SK-N-SH treated with all-trans-retinoic acid at 6 μM for 48 hours (cell line): ENCODE measurements at regions not wholly inside any gene's neighbourhood (a gene's known extent, or its start where the extent isn't known, plus 50 kb on each side); places are given as distances from the start of the nearest gene placed in this dataset.

Experiments
- ATAC-seq: fragments of 200-7000 bp; cut with Tn5 transposase; 3 replicates; pipeline ENCODE4 v1.9.1; 2020; ENCODE audit warnings: mild to moderate bottlenecking, moderate library complexity
- ARNTL ChIP-seq: fragments of 450-650 bp; formaldehyde crosslinking; IDR thresholded peaks from 2 replicates; pipeline ENCODE4 v1.5.0; 2020; ENCODE audit warnings: low read depth, mild to moderate bottlenecking, moderate library complexity, borderline replicate concordance
- BACH2 ChIP-seq: fragments of 250-450 bp; sonication (Bioruptor Pico); IDR thresholded peaks from 2 replicates; pipeline ENCODE4 v1.9.0; 2021; ENCODE audit warnings: mild to moderate bottlenecking, borderline replicate concordance
- CSDC2 ChIP-seq: fragments of 250-450 bp; sonication (Bioruptor Pico); IDR thresholded peaks from 2 replicates; pipeline ENCODE4 v1.5.0; 2020; ENCODE audit warnings: mild to moderate bottlenecking, moderate library complexity
- ESRRG ChIP-seq: fragments of 250-450 bp; sonication (Bioruptor Pico); IDR thresholded peaks from 2 replicates; pipeline ENCODE4 v1.6.1; 2021; ENCODE audit warnings: mild to moderate bottlenecking
- GLIS3 ChIP-seq: fragments of 250-450 bp; sonication (Bioruptor Pico); IDR thresholded peaks from 2 replicates; pipeline ENCODE4 v1.5.0; 2020; ENCODE audit warnings: mild to moderate bottlenecking, moderate library complexity
- ISL1 ChIP-seq: fragments of 250-450 bp; sonication (Bioruptor Pico); IDR thresholded peaks from 2 replicates; pipeline ENCODE4 v2.1.2; 2022; ENCODE audit warnings: mild to moderate bottlenecking, moderate library complexity
- POU6F1 ChIP-seq: fragments of 250-450 bp; sonication (Bioruptor Pico); IDR thresholded peaks from 2 replicates; pipeline ENCODE4 v1.8.0; 2021; ENCODE audit warnings: low read depth, mild to moderate bottlenecking, moderate library complexity, borderline replicate concordance
- PPARA ChIP-seq: fragments of 250-450 bp; sonication (Bioruptor Pico); IDR thresholded peaks from 2 replicates; pipeline ENCODE4 v1.5.0; 2020; ENCODE audit warnings: mild to moderate bottlenecking, borderline replicate concordance
- RARB ChIP-seq: fragments of 250-450 bp; sonication (Bioruptor Pico); IDR thresholded peaks from 2 replicates; pipeline ENCODE4 v1.8.0; 2021; ENCODE audit warnings: mild to moderate bottlenecking, moderate library complexity
- SNAI2 ChIP-seq: fragments of 250-450 bp; sonication (Bioruptor Pico); IDR thresholded peaks from 2 replicates; pipeline ENCODE4 v1.5.0; 2020; ENCODE audit warnings: mild to moderate bottlenecking, moderate library complexity
- TCF4 ChIP-seq: fragments of 250-450 bp; sonication (Bioruptor Pico); IDR thresholded peaks from 2 replicates; pipeline ENCODE4 v1.8.0; 2021; ENCODE audit warnings: mild to moderate bottlenecking, moderate library complexity, borderline replicate concordance
- TOX ChIP-seq: fragments of 250-450 bp; sonication (Bioruptor Pico); IDR thresholded peaks from 2 replicates; pipeline ENCODE4 v1.8.0; 2021; ENCODE audit warnings: mild to moderate bottlenecking, moderate library complexity, borderline replicate concordance
- ZC3H10 ChIP-seq: fragments of 250-450 bp; sonication (Bioruptor Pico); IDR thresholded peaks from 2 replicates; pipeline ENCODE4 v1.5.1; 2021; ENCODE audit warnings: mild to moderate bottlenecking, moderate library complexity
- ZFP3 ChIP-seq: fragments of 250-450 bp; sonication (Bioruptor Pico); IDR thresholded peaks from 2 replicates; pipeline ENCODE4 v1.5.0; 2020; ENCODE audit warnings: mild to moderate bottlenecking, moderate library complexity
- ZFP30 ChIP-seq: fragments of 450-650 bp; formaldehyde crosslinking; IDR thresholded peaks from 2 replicates; pipeline ENCODE4 v1.5.0; 2022; ENCODE audit warnings: mild to moderate bottlenecking, moderate library complexity
- ZNF565 ChIP-seq: fragments of 450-650 bp; formaldehyde crosslinking; conservative IDR thresholded peaks from 2 replicates; pipeline ENCODE4 v1.5.0; 2020; ENCODE audit warnings: low read depth, mild to moderate bottlenecking, moderate library complexity
- ZNF70 ChIP-seq: fragments of 450-650 bp; formaldehyde crosslinking; IDR thresholded peaks from 2 replicates; pipeline ENCODE4 v1.5.0; 2020; ENCODE audit warnings: mild to moderate bottlenecking, moderate library complexity
- ZNF8 ChIP-seq: fragments of 450-650 bp; formaldehyde crosslinking; IDR thresholded peaks from 2 replicates; pipeline ENCODE4 v1.5.0; 2020; ENCODE audit warnings: mild to moderate bottlenecking, moderate library complexity
- TF ChIP-seq, protein P1 (sequence below): fragments of 250-450 bp; sonication (Bioruptor Pico); IDR thresholded peaks from 2 replicates; pipeline ENCODE4 v1.5.1; 2021; ENCODE audit warnings: mild to moderate bottlenecking, moderate library complexity
- TF ChIP-seq, protein P2 (sequence below): fragments of 250-450 bp; sonication (Bioruptor Pico); IDR thresholded peaks from 2 replicates; pipeline ENCODE4 v1.5.1; 2020; ENCODE audit warnings: low read depth, mild to moderate bottlenecking, moderate library complexity
- TF ChIP-seq, protein P3 (sequence below): fragments of 250-450 bp; sonication (Bioruptor Pico); IDR thresholded peaks from 2 replicates; pipeline ENCODE4 v1.5.0; 2020; ENCODE audit warnings: mild to moderate bottlenecking, moderate library complexity
- TF ChIP-seq, protein P4 (sequence below): fragments of 250-450 bp; sonication (Bioruptor Pico); IDR thresholded peaks from 2 replicates; pipeline ENCODE4 v1.8.0; 2020; ENCODE audit warnings: mild to moderate bottlenecking, moderate library complexity, borderline replicate concordance

DNA sequence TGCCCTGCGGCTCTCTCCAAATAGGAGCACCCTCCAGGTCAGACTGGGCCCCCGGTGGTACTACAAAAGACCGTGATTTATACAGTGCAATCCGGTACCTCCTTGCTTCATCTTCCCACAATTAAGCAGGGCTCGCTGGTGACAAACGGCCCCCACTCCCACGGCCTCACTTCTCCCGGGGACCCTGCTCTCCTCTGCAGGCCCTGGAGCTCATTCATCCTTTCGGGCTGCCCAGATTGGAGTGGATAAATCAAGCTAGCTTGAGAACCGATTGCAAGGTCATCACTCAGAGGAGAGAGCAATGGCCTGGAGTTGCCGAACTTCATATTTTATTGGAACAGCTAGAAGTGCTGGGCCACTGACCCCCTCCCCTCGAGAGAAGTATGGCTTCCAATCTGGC is 193.5 kb upstream of the IRX6 start:
- TF ChIP-seq, protein P1, sequence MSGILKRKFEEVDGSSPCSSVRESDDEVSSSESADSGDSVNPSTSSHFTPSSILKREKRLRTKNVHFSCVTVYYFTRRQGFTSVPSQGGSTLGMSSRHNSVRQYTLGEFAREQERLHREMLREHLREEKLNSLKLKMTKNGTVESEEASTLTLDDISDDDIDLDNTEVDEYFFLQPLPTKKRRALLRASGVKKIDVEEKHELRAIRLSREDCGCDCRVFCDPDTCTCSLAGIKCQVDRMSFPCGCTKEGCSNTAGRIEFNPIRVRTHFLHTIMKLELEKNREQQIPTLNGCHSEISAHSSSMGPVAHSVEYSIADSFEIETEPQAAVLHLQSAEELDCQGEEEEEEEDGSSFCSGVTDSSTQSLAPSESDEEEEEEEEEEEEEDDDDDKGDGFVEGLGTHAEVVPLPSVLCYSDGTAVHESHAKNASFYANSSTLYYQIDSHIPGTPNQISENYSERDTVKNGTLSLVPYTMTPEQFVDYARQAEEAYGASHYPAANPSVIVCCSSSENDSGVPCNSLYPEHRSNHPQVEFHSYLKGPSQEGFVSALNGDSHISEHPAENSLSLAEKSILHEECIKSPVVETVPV (CRISPR knock-in tag), result no peak
- TF ChIP-seq BACH2 (CRISPR knock-in tag), result no peak
- TF ChIP-seq, protein P2, sequence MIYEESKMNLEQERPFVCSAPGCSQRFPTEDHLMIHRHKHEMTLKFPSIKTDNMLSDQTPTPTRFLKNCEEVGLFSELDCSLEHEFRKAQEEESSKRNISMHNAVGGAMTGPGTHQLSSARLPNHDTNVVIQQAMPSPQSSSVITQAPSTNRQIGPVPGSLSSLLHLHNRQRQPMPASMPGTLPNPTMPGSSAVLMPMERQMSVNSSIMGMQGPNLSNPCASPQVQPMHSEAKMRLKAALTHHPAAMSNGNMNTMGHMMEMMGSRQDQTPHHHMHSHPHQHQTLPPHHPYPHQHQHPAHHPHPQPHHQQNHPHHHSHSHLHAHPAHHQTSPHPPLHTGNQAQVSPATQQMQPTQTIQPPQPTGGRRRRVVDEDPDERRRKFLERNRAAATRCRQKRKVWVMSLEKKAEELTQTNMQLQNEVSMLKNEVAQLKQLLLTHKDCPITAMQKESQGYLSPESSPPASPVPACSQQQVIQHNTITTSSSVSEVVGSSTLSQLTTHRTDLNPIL (CRISPR knock-in tag), result no peak
- TF ChIP-seq TCF4 (CRISPR knock-in tag), result no peak
- TF ChIP-seq ZNF565 (CRISPR knock-in tag), result no peak
- TF ChIP-seq, protein P3, sequence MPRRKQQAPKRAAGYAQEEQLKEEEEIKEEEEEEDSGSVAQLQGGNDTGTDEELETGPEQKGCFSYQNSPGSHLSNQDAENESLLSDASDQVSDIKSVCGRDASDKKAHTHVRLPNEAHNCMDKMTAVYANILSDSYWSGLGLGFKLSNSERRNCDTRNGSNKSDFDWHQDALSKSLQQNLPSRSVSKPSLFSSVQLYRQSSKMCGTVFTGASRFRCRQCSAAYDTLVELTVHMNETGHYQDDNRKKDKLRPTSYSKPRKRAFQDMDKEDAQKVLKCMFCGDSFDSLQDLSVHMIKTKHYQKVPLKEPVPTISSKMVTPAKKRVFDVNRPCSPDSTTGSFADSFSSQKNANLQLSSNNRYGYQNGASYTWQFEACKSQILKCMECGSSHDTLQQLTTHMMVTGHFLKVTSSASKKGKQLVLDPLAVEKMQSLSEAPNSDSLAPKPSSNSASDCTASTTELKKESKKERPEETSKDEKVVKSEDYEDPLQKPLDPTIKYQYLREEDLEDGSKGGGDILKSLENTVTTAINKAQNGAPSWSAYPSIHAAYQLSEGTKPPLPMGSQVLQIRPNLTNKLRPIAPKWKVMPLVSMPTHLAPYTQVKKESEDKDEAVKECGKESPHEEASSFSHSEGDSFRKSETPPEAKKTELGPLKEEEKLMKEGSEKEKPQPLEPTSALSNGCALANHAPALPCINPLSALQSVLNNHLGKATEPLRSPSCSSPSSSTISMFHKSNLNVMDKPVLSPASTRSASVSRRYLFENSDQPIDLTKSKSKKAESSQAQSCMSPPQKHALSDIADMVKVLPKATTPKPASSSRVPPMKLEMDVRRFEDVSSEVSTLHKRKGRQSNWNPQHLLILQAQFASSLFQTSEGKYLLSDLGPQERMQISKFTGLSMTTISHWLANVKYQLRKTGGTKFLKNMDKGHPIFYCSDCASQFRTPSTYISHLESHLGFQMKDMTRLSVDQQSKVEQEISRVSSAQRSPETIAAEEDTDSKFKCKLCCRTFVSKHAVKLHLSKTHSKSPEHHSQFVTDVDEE, result no peak
- TF ChIP-seq RARB, result no peak
- TF ChIP-seq ZC3H10, result no peak
- no peak for TF ChIP-seq ISL1 (CRISPR knock-in tag)
- TF ChIP-seq TOX (CRISPR knock-in tag), result no peak
- TF ChIP-seq ZFP30 (CRISPR knock-in tag), result no peak
- TF ChIP-seq POU6F1, result no peak
- no peak for TF ChIP-seq ZNF8 (CRISPR knock-in tag)
- TF ChIP-seq, protein P4, sequence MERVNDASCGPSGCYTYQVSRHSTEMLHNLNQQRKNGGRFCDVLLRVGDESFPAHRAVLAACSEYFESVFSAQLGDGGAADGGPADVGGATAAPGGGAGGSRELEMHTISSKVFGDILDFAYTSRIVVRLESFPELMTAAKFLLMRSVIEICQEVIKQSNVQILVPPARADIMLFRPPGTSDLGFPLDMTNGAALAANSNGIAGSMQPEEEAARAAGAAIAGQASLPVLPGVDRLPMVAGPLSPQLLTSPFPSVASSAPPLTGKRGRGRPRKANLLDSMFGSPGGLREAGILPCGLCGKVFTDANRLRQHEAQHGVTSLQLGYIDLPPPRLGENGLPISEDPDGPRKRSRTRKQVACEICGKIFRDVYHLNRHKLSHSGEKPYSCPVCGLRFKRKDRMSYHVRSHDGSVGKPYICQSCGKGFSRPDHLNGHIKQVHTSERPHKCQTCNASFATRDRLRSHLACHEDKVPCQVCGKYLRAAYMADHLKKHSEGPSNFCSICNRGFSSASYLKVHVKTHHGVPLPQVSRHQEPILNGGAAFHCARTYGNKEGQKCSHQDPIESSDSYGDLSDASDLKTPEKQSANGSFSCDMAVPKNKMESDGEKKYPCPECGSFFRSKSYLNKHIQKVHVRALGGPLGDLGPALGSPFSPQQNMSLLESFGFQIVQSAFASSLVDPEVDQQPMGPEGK (CRISPR knock-in tag), result no peak
- TF ChIP-seq ESRRG (CRISPR knock-in tag), result no peak
- no peak for TF ChIP-seq GLIS3 (CRISPR knock-in tag)
- ATAC-seq, result no peak

DNA sequence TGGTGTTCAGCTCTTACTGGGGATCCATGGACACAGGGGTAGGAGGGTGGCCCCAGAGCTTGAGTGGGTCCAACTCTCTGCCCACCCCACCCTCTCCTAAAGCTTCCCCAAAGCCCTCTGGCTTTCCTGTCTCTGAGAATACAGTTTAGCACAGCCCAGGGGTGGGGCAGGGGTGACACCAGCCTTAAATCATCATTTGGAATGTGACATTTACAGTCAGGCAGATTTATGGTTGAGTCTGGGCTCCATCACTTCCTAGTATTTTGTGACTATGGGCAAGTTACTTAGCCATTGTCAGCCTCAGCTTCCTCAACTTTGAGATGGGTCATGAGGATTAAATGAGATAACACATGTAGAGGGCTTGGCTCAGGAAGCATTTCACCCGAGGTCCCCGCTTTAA is 193.1 kb upstream of the IRX6 start:
- no peak for TF ChIP-seq ZNF70
- no peak for TF ChIP-seq ZNF8 (CRISPR knock-in tag)
- TF ChIP-seq CSDC2 (CRISPR knock-in tag), result no peak
- no peak for TF ChIP-seq SNAI2
- TF ChIP-seq, protein P2 (CRISPR knock-in tag), result no peak
- TF ChIP-seq GLIS3 (CRISPR knock-in tag), result no peak
- TF ChIP-seq TOX (CRISPR knock-in tag), result no peak
- TF ChIP-seq ARNTL, result no peak
- no peak for TF ChIP-seq POU6F1
- no peak for TF ChIP-seq BACH2 (CRISPR knock-in tag)
- no peak for TF ChIP-seq ZFP3 (CRISPR knock-in tag)
- no peak for TF ChIP-seq ISL1 (CRISPR knock-in tag)
- TF ChIP-seq ZC3H10, result no peak
- no peak for TF ChIP-seq PPARA (CRISPR knock-in tag)
- TF ChIP-seq, protein P1 (CRISPR knock-in tag), result no peak
- TF ChIP-seq RARB, result no peak
- no peak for ATAC-seq
